PFSK-1 (cell line): ENCODE measurements at regions not wholly inside any gene's neighbourhood (a gene's known extent, or its start where the extent isn't known, plus 50 kb on each side); places are given as distances from the start of the nearest gene placed in this dataset.

Source experiments
- FOXP2 ChIP-seq: optimal IDR thresholded peaks from 2 replicates; pipeline ENCODE3; 2011; ENCODE audit warnings: borderline replicate concordance, control low read depth, inconsistent platforms; ENCODE audit not compliant: insufficient read depth; ENCODE audit errors: extremely low read length, extremely low read depth
- POLR2AphosphoS5 ChIP-seq: IDR thresholded peaks from 2 replicates; pipeline ENCODE4 v1.6.1; 2012; ENCODE audit warnings: low read depth, mild to moderate bottlenecking, control low read depth, low read length, moderate library complexity
- REST ChIP-seq, 2 experiments: IDR thresholded peaks; 2 replicates each; pipeline versions ENCODE4 v1.6.1 to v1.8.0; 2011 to 2012; ENCODE audit warnings: low read depth in 2 of 2, low read length in 2 of 2, control low read depth in 1 of 2, inconsistent platforms in 1 of 2, mild to moderate bottlenecking in 1 of 2, moderate library complexity in 1 of 2; ENCODE audit not compliant: insufficient read depth in 1 of 2
- SIN3A ChIP-seq: IDR thresholded peaks from 2 replicates; pipeline ENCODE4 v1.6.1; 2012; ENCODE audit warnings: mild to moderate bottlenecking, low read length, moderate library complexity, borderline replicate concordance; ENCODE audit not compliant: insufficient read depth
- TAF1 ChIP-seq: IDR thresholded peaks from 2 replicates; pipeline ENCODE4 v1.6.1; 2012; ENCODE audit warnings: low read length, control low read depth, borderline replicate concordance; ENCODE audit not compliant: insufficient read depth

GRCh38 chr6:2529211-2529719 is 221.5 kb downstream of the MYLK4 start:
- TF ChIP-seq FOXP2 (no peak), REST (IDR thresholded peaks at IDR 0.05; ENCODE audit: insufficient read depth in 1 of 2, low read depth in 2 of 2, low read length in 2 of 2) (no peak), SIN3A (no peak), TAF1 (no peak), POLR2AphosphoS5 (no peak)

- no peak for TF ChIP-seq TAF1
- no peak for TF ChIP-seq POLR2AphosphoS5
- no peak for TF ChIP-seq FOXP2
These were observed 222.6 kb downstream of the MYLK4 start for GRCh38 chr6:2528156-2528555.

- TF ChIP-seq POLR2AphosphoS5, result no peak
- TF ChIP-seq FOXP2, result no peak
- no peak for TF ChIP-seq SIN3A
- no peak for TF ChIP-seq TAF1
- no peak for TF ChIP-seq REST (IDR thresholded peaks at IDR 0.05; ENCODE audit: insufficient read depth in 1 of 2, low read depth in 2 of 2, low read length in 2 of 2)
These were observed 224.0 kb downstream of the MYLK4 start for GRCh38 chr6:2526766-2527165.

- TF ChIP-seq SIN3A, result no peak
- no peak for TF ChIP-seq FOXP2
- TF ChIP-seq TAF1, result no peak
These were observed 226.6 kb downstream of the MYLK4 start for GRCh38 chr6:2524090-2524489.

GRCh38 chr6:2523061-2523460 is 227.7 kb downstream of the MYLK4 start:
- TF ChIP-seq TAF1 (no peak), POLR2AphosphoS5 (no peak), FOXP2 (no peak), SIN3A (no peak), REST (IDR thresholded peaks at IDR 0.05; ENCODE audit: insufficient read depth in 1 of 2, low read depth in 2 of 2, low read length in 2 of 2) (no peak)

GRCh38 chr6:2522521-2522920 is 228.2 kb downstream of the MYLK4 start:
- TF ChIP-seq REST (IDR thresholded peaks at IDR 0.05; ENCODE audit: insufficient read depth in 1 of 2, low read depth in 2 of 2, low read length in 2 of 2), result no peak
- no peak for TF ChIP-seq FOXP2
- TF ChIP-seq TAF1, result no peak
